Osteocyte (in vitro differentiated cells): ENCODE measurements at regions not wholly inside any gene's neighbourhood (a gene's known extent, or its start where the extent isn't known, plus 50 kb on each side); places are given as distances from the start of the nearest gene placed in this dataset.

Experiments
- DNase-seq: peaks from one replicate; pipeline ENCODE4 v3.0.0; 2021; ENCODE audit warnings: mixed read lengths; ENCODE audit not compliant: unreplicated experiment; ENCODE audit errors: extremely low spot score
- H3K27ac Mint-ChIP-seq: one replicate; pipeline ENCODE4 v1.8.0; 2021; ENCODE audit warnings: mild to moderate bottlenecking, mixed read lengths; ENCODE audit not compliant: unreplicated experiment
- H3K27me3 Mint-ChIP-seq: one replicate; pipeline ENCODE4 v1.8.0; 2021; ENCODE audit warnings: mixed read lengths; ENCODE audit not compliant: unreplicated experiment
- H3K36me3 Mint-ChIP-seq: one replicate; pipeline ENCODE4 v1.8.0; 2021; ENCODE audit warnings: mixed read lengths; ENCODE audit not compliant: unreplicated experiment
- H3K4me1 Mint-ChIP-seq: one replicate; pipeline ENCODE4 v1.8.0; 2021; ENCODE audit warnings: mixed read lengths; ENCODE audit not compliant: unreplicated experiment
- H3K4me3 Mint-ChIP-seq: one replicate; pipeline ENCODE4 v1.8.0; 2021; ENCODE audit warnings: mild to moderate bottlenecking, moderate library complexity, mixed read lengths; ENCODE audit not compliant: unreplicated experiment
- H3K9me3 Mint-ChIP-seq: one replicate; pipeline ENCODE4 v1.8.0; 2021; ENCODE audit warnings: mixed read lengths; ENCODE audit not compliant: unreplicated experiment
- CTCF ChIP-seq: fragments of 200-600 bp; sonication (generic); IDR thresholded peaks from 2 replicates; pipeline ENCODE4 v1.5.0; 2021; ENCODE audit warnings: antibody characterized with exemption, mild to moderate bottlenecking, moderate library complexity

GRCh38 chr15:29461877-29462276 lies 192.3 kb upstream of the NSMCE3 start:
- DNase-seq: no peak
- Mint-ChIP-seq H3K4me3 (no peak overlapping the region), H3K4me1 (no peaks in the 10 kb centered on the region), H3K9me3 (no peaks in the 10 kb centered on the region), H3K27ac (no peak overlapping the region), H3K27me3 (no peaks in the 10 kb centered on the region), H3K36me3 (no peaks in the 10 kb centered on the region)
- no peak for TF ChIP-seq CTCF

- no peak for DNase-seq
- no peak overlapping the region for H3K4me3 Mint-ChIP-seq
- no peaks in the 10 kb centered on the region for H3K27me3 Mint-ChIP-seq
- peaks cover 3% of the 10 kb centered on the region for H3K4me1 Mint-ChIP-seq
- no peak overlapping the region for H3K27ac Mint-ChIP-seq
- H3K36me3 Mint-ChIP-seq: no peaks in the 10 kb centered on the region
- TF ChIP-seq CTCF: no peak
- no peaks in the 10 kb centered on the region for H3K9me3 Mint-ChIP-seq
Observed at GRCh38 chr15:29458361-29458760, 188.7 kb upstream of the NSMCE3 start.

- DNase-seq: no peak
- Mint-ChIP-seq H3K27ac (no peak overlapping the region), H3K4me1 (peaks cover 9% of the 10 kb centered on the region), H3K27me3 (no peaks in the 10 kb centered on the region), H3K36me3 (no peaks in the 10 kb centered on the region), H3K9me3 (no peaks in the 10 kb centered on the region), H3K4me3 (no peak overlapping the region)
- no peak for TF ChIP-seq CTCF
Observed at GRCh38 chr15:29457729-29458128, 188.1 kb upstream of the NSMCE3 start.

GRCh38 chr15:29456964-29457363 lies 187.3 kb upstream of the NSMCE3 start:
- H3K4me1 Mint-ChIP-seq: peaks cover 11% of the 10 kb centered on the region

GRCh38 chr15:29456255-29456654 lies 186.6 kb upstream of the NSMCE3 start:
- no peak overlapping the region for H3K4me3 Mint-ChIP-seq
- no peak for TF ChIP-seq CTCF
- H3K4me1 Mint-ChIP-seq: peaks cover 11% of the 10 kb centered on the region

More at GRCh38 chr15:29456964-29457363, 187.3 kb upstream of the NSMCE3 start:
- no peak overlapping the region for H3K4me3 Mint-ChIP-seq
- no peak overlapping the region for H3K27ac Mint-ChIP-seq
- no peak for TF ChIP-seq CTCF
- no peaks in the 10 kb centered on the region for H3K36me3 Mint-ChIP-seq
- no peaks in the 10 kb centered on the region for H3K9me3 Mint-ChIP-seq
- DNase-seq: no peak
- H3K27me3 Mint-ChIP-seq: no peaks in the 10 kb centered on the region

More at GRCh38 chr15:29456255-29456654, 186.6 kb upstream of the NSMCE3 start:
- no peak for DNase-seq
- Mint-ChIP-seq H3K27me3 (no peaks in the 10 kb centered on the region), H3K27ac (no peak overlapping the region), H3K36me3 (no peaks in the 10 kb centered on the region), H3K9me3 (no peaks in the 10 kb centered on the region)
